ENCODE measurements at regions not wholly inside any gene's neighbourhood (a gene's known extent, or its start where the extent isn't known, plus 50 kb on each side); places are given as distances from the start of the nearest gene placed in this dataset.
"Not testable (repeated sequence)": the region's sequence is repeated elsewhere in the genome, so short reads cannot be mapped to it uniquely, and the experiment has no call there.

- DNase-seq = no peak
These were observed 141.4 kb upstream of the MRPS22 start for GRCh38 chr3:139202226-139202958.

GRCh38 chr3:139202959-139203349 lies 140.9 kb upstream of the MRPS22 start:
- DNase-seq = no peak

DNA sequence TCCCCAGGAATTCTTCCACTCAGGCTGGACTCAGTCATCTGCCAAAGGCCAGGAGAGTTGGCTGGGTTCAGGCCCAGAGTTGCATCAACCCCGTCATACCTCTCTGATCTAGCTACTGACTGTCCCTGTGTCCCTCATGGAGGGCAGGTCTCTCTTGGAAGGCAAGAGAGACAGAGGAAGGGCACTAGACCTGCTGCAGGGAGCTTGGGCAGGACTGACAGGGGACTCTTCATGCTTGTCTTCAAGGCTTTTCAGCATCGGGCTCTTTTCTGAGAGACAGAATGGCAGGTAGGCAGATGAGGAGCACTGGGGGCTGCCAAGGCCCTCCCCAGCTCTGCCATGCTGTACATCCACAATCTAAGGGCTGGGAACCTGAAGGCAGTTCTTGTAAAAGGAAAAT lies 140.1 kb upstream of the MRPS22 start:
- no peak for DNase-seq

DNA sequence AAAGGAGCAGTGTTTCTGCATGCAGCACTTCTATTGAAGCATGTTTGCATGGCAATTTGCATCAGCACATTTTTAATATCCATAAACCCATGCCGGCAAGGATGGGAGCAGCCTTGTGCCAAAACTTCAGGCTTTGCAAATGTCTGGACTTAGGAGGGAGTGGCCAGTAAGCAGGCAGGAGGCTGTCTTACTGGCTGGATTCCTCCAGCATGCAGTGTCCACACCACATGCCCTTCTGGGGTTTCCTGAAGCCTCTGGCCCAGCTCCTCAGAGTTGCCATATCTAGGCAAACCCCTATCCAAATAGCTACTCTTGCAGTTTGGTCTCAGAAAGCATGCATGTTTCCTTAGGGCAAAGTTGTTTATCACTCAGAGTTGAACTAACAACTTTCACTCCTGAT lies 139.1 kb upstream of the MRPS22 start:
- DNase-seq = no peak

- DNase-seq = no peak
These were observed 129.9 kb upstream of the MRPS22 start for GRCh38 chr3:139213936-139214335.

DNA sequence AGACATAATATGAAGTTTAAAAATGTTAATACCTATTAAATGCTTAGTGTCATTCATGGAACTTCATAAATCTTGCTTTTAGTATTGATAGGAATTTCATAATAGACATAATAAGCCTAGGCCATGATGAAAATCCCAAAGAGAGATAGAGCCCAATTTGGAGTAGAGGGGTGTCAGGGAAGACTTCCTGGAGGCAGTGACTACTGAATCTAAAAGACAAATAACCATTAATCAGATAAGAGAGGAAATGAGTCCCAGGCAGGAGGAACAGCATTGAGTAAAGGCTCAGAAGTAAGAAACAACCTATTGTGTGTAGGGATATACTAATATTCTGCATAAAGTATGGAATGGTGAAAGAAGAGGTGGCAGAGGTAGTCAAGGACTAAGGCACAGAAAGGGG lies 126.9 kb upstream of the MRPS22 start:
- DNase-seq = no peak

DNA sequence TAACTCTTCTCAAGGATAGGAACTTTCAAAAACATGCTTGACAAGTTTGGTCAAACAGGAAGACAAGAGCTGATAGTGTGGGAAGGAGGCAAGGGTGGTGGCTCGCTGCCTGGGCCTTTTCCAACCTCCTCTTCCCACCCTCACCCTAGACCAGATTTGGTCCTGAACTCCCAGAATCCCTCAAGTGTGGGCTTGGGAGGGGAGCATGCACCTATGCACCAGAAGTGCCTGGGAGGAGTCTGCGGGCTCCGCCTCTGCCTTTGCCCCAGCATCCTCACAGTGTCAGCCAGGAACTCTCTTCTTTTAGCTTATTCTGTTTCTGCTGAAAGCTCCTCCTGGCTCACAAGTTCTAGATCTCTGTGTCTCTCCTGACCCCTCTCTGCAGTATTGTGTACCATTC lies 126.2 kb upstream of the MRPS22 start:
- no peak for DNase-seq

GRCh38 chr3:139218046-139218445 lies 125.8 kb upstream of the MRPS22 start:
- DNase-seq = no peak

- DNase-seq = no peak
These were observed 124.4 kb upstream of the MRPS22 start for GRCh38 chr3:139219463-139219862.

- no peak for DNase-seq
These were observed 121.6 kb upstream of the MRPS22 start for GRCh38 chr3:139222100-139222657.

DNA sequence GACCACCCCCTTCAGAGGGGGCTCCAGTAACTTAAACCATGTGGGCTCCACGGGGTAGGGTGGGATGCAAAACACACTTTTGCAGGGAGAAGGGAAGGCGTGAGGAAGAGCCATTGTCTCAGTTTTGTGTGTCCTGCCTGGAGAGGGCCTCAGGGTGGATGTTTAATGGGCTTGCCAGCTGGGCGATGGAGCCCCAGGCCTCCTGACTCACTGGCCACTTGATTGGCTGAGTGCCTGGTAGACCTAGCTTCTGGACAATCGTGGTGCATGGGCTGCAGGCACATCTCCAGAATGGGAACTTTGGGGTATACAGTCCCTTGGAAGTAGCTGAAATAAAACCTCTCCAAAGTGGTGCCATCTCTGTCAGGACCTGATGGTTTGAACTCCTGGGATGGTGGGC lies 118.3 kb upstream of the MRPS22 start:
- no peak for DNase-seq

DNA sequence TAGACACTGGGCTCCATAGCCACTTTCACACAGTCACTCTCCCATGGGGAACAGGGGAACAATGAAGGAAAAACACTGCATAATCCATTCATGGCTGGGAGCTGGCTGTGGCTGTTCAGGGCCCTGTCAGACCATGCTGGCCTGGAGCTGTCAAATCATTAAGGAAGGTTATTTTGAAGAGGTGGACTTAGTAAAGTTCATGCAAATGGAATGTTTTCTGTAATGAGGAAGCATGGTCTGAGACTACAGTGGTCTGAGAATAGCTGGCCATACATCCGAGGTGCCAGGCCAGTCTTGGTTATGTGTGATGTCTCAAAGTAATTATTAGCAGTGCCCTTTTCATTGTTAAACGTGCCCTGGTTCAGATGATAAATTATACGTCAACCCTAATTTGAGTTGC lies 117.1 kb upstream of the MRPS22 start:
- DNase-seq = no peak

GRCh38 chr3:139227165-139227564 lies 116.7 kb upstream of the MRPS22 start:
- no peak for DNase-seq

GRCh38 chr3:139227827-139228226 lies 116.0 kb upstream of the MRPS22 start:
- no peak for DNase-seq

- no peak for DNase-seq
These were observed 113.4 kb upstream of the MRPS22 start for GRCh38 chr3:139230391-139230790.

DNA sequence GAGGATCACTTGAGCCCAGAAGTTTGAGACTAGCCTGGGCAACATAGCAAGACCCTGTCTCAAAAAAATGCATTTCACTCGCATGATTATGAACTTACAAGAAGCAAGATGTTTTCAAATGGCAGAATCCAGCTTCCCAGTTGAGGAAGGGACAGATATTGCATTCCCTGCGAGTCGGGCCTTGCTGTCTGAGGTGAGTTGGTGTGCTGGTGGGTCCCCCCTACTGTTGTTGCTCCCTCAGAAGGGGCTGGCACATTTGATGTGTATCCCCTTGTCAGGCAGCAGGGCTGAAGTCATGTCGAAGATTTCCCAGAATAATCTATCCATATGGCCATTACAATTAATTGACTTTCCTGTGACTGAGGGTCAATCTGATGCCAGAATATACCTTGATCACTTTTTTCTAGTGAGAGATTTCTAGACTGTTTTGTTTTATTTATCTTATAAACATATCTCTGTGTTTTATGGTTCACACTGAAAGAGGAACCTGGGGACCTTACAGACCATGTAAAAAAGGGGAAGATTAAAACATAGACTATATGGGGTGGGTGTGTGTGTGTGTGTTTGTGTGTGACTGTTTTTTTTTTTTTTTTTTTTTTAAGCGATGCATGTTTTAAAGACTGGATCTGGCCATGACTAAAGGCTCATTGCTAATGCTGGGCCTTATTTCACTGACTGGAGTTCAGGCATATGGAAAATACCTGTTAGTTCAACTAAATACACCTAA lies 112.1 kb upstream of the MRPS22 start:
- DNase-seq = no peak

GRCh38 chr3:139232341-139232740 lies 111.5 kb upstream of the MRPS22 start:
- DNase-seq = not testable (repeated sequence)

DNA sequence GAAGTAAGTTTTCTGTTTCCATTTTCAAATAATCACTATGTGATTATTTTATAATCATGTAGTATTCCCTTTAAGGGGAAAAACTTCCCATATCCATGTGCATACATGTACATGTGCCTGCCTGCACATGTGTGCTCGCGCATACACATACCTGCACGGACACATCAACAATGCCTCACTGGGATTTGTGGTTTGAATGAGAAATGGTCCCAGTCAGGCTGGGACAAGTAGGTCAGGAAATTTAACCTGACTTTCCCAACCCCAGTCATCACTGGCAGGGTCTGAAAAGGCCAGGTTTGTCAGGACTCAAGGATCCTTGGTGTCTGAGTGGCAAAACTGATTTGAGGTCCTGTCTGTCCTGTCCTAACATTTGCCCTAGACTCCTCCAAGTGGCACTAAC lies 109.3 kb upstream of the MRPS22 start:
- no peak for DNase-seq

DNA sequence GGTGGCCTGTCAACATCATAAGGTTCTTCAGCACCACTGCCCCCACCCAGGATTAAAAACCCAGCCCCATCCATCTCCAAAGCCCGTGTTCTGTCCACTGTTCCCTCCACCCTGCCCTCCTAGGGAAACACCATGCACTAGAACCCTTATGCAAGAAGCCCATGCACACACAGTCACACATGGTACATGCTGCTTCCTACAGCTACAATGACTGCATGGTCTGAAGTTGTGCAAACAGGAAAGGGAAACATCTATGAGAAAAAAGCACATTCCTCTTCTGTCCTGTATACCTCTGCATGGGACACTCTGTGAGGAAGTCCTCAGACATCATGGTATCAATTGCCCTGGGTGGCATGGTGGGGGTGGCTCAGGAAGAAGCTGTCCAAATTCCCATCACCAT lies 108.6 kb upstream of the MRPS22 start:
- DNase-seq = no peak

GRCh38 chr3:139236336-139236735 lies 107.5 kb upstream of the MRPS22 start:
- no peak for DNase-seq

DNA sequence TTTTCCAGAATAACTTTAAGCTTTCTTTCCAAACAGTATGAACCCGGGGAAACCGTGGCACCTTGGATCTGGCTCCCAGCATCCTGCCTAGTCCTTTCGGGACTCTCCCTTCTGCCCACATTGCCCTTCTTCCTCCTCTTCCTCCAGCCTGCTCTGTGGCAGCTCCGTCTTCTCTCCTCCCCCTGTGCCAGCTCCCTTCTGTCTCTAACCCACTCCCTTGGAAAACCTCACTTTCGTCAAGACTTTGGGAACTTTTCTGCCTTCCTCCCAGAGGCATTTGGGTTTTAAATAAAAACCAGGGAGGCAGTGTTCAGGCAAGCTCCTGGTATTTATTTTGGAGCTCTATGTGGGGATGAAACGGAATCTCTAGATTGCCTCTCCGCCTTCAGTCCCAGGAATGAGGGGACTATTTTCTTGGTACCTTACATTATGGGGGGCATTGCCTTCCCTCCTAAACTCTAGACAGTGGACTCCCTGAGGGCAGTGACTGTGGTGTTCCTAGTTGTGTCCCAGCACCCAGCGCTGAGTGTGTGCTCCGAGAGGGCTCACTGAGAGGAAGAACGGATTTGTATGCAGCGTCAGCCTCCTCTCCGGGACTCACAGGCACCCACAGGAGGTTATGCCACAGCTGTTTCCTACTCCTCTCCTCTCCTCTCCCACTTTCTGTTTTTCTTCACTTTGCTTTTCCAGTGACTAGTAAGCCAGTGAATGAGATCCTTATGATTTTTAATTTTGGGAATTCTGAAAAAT lies 105.4 kb upstream of the MRPS22 start:
- no peak for DNase-seq

- DNase-seq = no peak
These were observed 104.3 kb upstream of the MRPS22 start for GRCh38 chr3:139239550-139239949.

DNA sequence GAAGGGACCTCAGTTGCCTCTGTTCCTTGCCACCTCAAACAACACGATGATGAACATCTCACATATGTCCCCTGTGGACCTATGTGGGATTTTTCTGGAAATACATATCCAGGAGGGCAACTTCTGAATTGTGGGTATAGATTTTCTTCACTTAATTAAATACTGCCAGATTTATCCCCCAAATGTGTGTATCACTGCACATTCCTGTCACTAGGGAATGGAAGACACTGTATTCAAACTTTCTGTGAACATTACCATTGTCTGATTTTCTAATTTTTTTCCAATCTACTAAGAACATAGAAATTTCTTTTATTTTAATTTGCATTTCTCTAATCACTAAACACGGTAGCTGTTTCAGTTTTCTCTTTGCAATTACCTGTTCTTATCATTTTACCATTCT lies 102.0 kb upstream of the MRPS22 start:
- DNase-seq = no peak

DNA sequence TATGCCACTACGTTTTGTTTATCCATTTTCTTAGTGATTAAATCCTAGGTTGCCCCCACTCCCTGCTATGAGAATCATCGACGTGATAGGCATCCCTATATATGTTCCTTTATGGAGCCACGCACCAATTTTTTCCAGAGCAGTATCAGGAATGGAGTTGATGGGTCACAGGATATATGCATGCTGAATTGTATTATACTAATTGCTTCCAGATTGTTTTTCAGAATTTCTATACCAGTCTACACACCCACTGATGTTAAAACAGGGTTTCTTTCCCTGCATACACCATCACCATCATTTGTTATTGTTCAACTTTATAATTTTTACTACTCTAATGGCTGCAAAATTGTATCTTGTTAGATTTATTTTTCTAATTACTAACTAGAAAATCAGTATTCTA lies 100.1 kb upstream of the MRPS22 start:
- DNase-seq = no peak
